ENCODE measurements at regions not wholly inside any gene's neighbourhood (a gene's known extent, or its start where the extent isn't known, plus 50 kb on each side); places are given as distances from the start of the nearest gene placed in this dataset.

- no peak for TF ChIP-seq CTCF (IDR thresholded peaks at IDR 0.05)
- no peak for TF ChIP-seq POLR2A (IDR thresholded peaks at IDR 0.05)
These were observed 97.4 kb downstream of the MIS18A start for GRCh38 chr21:32181457-32181856.
